NCI-H774 (cell line): ENCODE measurements at regions not wholly inside any gene's neighbourhood (a gene's known extent, or its start where the extent isn't known, plus 50 kb on each side); places are given as distances from the start of the nearest gene placed in this dataset.

Experiments
- DNase-seq: peaks from one replicate; lab custom pipeline; 2025; lab: John Stamatoyannopoulos, UW

GRCh38 chr1:191895049-191895448 lies 263.2 kb upstream of the RGS18 start:
- no peak for DNase-seq

DNA sequence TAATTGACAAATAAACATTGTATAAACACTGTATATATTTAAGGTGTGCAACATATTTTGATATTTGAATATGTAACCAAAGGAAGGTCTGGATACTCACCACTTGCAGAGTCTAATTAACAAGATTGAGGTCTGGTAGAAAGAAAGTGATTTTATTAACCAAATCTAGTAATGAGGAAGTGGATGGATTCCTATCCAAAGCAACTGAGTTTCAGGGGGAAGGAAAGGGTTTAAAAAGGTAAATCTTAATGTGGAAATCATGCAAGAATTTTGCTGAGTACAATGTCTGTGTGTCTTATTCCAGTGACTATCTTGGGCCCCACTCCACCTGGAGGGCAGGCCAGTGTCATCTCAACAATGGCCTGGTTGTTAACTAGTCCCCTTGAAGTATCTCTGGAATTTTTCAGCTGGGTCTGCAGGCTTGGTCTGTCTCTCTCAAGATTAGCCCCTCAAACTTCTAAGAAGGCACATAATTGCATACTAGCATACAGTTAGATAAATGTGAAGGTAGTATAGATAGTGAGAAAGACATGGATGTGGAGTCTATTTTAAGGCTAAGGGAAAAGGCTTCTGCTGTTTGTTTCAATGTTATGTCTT lies 262.7 kb upstream of the RGS18 start:
- no peak for DNase-seq

- no peak for DNase-seq
Measured at GRCh38 chr1:191897134-191897533, 261.1 kb upstream of the RGS18 start.

DNA sequence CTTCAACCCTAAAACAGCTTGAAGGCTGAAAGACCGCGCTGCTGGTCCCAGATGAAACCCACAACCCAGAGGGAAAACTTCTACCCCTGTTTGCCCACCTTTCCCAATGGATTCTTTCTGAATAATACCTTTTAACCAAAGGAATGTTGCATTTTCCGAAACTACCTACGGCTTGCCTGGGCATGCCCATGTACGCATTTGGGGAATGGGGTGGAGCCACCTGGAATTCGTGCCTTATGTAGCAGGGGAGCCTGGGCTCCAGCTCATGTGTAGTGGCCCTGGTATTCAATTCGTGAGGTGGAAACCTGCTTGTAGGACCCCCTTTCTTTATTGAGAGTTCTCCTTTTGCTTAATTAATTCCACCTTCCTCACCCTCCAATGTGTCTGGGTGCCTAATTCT lies 256.6 kb upstream of the RGS18 start:
- DNase-seq: no peak

- DNase-seq: no peak
Measured at GRCh38 chr1:191904991-191905390, 253.3 kb upstream of the RGS18 start.

DNA sequence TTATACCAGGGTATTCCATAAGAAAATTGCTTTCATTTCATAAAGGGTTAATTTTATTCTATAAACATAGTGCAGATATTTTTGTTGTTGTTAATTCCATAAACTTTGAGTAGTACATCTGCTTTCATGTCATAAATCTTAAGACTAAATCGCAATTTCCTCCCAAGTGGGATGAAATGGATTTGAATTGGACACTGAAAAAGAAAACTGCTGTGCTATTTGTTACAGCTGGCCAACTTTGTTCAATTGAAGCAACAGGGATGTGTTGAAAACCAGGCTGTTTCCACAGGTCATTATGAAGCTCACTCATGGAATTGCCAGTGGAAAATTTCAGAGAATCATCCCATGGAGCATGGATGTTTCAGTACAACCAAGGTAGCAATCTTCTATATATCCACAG lies 252.5 kb upstream of the RGS18 start:
- no peak for DNase-seq

GRCh38 chr1:191907121-191907520 lies 251.1 kb upstream of the RGS18 start:
- DNase-seq: no peak

GRCh38 chr1:191910245-191910644 lies 248.0 kb upstream of the RGS18 start:
- DNase-seq: no peak

- no peak for DNase-seq
Measured at GRCh38 chr1:191912517-191912916, 245.7 kb upstream of the RGS18 start.

DNA sequence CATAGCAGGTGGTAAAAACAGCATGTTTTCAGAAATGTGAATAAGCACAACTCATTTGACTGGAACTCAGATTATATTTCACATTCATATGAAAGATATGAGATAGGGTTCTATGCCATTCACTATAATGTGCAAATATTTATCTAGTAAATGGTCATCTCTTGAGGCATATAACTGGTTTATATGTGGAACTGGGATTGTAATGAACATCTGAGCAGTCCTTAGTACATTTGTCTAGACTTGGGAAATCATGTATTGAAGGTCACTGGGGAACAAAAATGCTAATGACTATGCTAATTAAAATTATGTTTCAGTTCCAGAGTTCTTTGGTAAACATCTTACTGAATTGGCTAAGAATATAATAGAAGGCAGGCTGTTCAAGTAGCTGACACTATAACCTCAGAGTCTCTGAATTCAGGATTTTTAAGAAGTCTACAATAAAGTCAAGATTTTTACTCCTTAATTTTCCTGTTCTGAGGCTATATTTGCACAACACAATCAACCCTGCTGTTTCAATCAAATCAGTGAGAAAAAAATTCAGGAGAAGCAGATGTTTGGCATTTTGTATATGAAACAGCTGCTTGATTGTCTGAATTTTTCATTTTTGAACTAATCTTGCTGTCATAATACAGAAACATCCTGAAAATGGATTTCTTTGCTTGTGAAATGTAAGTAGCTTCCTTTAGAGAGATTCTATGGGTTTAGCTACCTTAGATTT lies 244.8 kb upstream of the RGS18 start:
- no peak for DNase-seq

- no peak for DNase-seq
Measured at GRCh38 chr1:191929383-191929782, 228.9 kb upstream of the RGS18 start.

GRCh38 chr1:191943684-191944083 lies 214.6 kb upstream of the RGS18 start:
- no peak for DNase-seq

DNA sequence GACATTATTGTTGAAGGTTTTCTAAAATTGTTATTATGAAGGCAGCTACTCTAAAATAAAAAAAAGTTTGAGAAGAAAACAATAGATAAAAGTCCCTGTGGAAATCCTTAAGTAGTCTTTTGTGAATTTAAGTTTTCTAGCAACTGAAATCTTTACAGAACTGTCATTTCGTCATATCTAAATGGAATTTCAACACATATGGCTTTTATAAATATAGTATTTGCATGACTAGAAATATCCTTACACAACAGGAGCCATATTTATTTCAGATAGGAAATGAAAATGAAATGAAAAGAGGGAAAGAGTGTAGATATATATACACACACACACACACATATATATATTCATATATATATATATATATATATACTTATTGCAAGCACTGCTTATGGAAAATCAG lies 204.7 kb upstream of the RGS18 start:
- DNase-seq: no peak

DNA sequence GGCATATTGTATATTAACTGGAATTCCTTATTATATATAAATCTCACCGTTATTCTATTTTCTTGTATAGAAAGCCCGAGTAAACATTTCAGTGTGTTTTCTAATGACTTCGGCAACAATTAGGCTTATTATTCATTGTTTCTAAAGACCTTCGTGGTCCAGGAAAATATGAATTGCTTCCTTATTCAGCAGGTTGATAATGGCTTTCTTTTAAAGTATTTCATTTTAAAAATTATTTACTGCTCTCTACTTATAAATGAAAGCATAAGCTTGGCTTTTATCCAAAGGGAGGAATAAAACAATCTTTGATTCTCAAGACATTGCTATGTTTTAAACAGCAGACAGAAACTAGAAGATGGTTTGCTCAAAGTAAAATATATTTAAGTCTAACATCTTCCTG lies 198.4 kb upstream of the RGS18 start:
- no peak for DNase-seq

DNA sequence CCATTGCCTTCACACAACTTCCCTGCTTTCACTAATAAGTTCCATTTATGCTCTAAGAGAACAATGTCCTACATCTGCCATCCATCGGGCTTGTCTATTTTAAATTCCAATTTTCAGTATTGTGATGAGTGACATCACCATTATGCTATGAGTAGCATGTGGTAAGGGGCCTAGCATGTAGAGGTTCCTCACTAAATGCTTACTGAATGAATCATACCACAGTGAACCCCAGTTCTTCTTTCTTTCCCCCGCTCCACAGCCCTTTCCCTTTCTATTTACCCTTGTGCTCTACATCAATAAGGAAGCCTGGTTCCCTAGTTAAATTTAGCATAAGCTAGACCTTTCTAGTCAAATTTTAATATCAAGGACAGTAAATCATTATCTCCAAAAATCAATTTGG lies 195.0 kb upstream of the RGS18 start:
- DNase-seq: no peak

DNA sequence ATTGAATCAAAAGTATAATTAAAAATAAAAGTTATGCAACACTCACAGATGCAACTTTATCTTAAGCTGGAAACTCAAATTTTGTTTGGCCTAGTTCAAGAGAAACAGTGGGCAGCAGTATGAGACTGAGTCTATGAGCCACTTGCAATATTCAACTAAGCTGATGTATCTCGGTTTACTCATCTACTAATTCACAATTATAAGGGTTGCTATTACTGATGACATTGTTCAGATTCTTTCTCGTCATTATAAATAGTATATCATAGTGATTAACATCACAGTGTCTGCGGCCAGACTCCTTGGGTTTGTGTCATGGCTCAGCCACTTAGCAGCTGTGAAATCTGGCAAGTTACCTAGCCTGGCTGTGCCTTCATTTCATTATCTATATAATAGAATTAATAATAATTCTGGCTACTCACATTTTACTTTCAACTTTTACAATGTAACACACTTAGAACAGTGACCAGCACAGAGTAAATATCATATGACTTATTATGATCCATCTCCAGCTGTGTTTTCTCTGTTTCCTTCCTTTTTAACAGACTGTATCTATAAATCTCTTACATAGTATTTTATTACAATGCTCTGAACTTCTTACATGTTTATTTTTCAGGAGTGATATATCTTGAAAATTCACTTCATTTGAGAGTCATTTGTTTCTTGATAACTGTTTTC lies 194.3 kb upstream of the RGS18 start:
- DNase-seq: no peak

GRCh38 chr1:191969290-191969689 lies 189.0 kb upstream of the RGS18 start:
- no peak for DNase-seq

DNA sequence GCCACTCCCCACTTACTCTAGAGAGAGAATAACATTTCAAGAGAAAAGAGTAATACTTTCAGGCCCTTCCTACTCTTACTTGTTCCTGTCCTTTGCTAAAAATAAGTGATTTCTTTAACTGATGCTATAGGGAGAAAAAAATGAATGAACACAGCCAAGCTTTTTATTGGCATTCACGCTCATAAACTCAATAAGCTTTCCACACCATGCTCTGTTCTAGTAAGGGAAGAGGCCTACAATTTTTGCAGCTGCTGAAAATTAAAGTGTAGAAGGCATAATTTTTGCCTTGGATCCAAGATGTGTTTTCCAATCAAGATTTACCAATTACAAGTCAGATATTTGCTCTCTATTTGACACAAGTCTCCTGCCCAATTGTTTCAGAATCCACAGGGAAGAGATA lies 188.1 kb upstream of the RGS18 start:
- no peak for DNase-seq

- no peak for DNase-seq
Measured at GRCh38 chr1:191971447-191971846, 186.8 kb upstream of the RGS18 start.

- no peak for DNase-seq
Measured at GRCh38 chr1:191974004-191974403, 184.3 kb upstream of the RGS18 start.

GRCh38 chr1:191977874-191978506 lies 180.3 kb upstream of the RGS18 start:
- no peak for DNase-seq

DNA sequence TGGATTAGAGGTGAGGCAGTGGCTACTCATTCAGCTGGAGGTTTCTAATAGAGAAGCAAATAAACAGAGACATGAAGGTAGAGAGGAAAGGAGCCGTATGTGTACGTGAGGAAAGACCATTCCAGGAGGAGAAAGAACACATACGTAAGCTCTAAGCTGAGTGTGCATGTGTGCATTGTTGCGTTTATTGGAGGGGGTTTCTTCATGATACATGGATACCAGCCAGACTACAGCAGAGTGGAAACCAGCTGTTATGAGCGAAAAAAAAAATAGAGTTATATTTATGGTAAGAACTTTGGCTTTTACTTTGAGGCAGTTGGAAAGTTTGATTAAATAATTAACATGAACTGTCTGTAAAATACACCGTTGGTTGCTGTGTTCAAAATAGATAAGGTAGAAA lies 173.4 kb upstream of the RGS18 start:
- no peak for DNase-seq

DNA sequence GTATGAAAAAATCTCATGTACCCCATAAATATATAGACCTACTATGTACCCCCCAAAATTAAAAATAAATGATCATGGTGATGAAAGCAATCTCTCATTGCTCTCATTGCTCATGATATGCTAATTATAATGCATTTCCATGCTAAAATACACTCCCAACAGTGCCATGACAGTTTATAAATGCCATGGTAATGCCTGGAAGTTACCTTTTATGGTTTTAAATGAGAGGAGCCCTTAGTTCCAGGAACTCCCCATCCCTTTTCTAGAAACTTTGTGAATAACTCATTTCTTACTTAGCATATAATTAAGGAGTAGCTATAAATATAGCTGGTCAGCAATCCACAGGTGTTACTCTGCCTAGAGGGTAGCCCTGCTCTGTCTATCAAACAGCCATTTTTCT lies 166.1 kb upstream of the RGS18 start:
- no peak for DNase-seq
